ENCODE measurements at regions not wholly inside any gene's neighbourhood (a gene's known extent, or its start where the extent isn't known, plus 50 kb on each side); places are given as distances from the start of the nearest gene placed in this dataset.

DNA sequence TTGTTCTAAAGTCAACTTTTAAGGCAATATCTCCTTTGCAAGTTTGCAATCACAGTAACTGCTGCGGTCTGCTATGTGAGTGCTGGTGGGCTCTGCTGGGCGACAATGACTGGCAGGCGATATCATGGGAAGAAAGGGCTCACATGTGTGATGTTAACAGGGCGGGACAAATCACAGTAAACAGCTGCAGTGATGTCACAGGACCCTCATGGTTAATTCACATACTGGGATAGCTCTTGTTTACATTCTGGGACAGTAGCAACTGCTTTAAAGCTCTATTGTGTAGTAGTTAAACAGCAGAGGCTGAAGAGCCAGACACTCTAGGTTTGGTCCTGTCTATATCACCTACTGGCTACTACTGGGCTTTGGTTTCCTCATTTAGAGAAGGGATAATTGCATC, 257.2 kb upstream of the ASIC2 start:
- TF ChIP-seq, protein P1, sequence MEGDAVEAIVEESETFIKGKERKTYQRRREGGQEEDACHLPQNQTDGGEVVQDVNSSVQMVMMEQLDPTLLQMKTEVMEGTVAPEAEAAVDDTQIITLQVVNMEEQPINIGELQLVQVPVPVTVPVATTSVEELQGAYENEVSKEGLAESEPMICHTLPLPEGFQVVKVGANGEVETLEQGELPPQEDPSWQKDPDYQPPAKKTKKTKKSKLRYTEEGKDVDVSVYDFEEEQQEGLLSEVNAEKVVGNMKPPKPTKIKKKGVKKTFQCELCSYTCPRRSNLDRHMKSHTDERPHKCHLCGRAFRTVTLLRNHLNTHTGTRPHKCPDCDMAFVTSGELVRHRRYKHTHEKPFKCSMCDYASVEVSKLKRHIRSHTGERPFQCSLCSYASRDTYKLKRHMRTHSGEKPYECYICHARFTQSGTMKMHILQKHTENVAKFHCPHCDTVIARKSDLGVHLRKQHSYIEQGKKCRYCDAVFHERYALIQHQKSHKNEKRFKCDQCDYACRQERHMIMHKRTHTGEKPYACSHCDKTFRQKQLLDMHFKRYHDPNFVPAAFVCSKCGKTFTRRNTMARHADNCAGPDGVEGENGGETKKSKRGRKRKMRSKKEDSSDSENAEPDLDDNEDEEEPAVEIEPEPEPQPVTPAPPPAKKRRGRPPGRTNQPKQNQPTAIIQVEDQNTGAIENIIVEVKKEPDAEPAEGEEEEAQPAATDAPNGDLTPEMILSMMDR (IDR thresholded peaks at IDR 0.05 in 2 of 3, conservative IDR thresholded peaks at IDR 0.05 in 1 of 3; ENCODE audit: control insufficient read depth in 2 of 3, extremely low read depth in 1 of 3, insufficient read depth in 1 of 3, low read depth in 3 of 3, low read length in 3 of 3), result no peak
- TF ChIP-seq ZNF207 (IDR thresholded peaks at IDR 0.05; ENCODE audit: borderline replicate concordance), result no peak
- no peak for TF ChIP-seq POLR2AphosphoS5 (IDR thresholded peaks at IDR 0.05; ENCODE audit: low read length)
- no peak for TF ChIP-seq STAT3 (IDR thresholded peaks at IDR 0.05; ENCODE audit: low read depth, low read length)
- TF ChIP-seq SMC3 (IDR thresholded peaks at IDR 0.05; ENCODE audit: borderline replicate concordance, low read length), result no peak
- TF ChIP-seq POLR2A (IDR thresholded peaks at IDR 0.05; ENCODE audit: low read depth, low read length), result no peak
- no peak for TF ChIP-seq CREB1 (IDR thresholded peaks at IDR 0.05; ENCODE audit: low read depth)
- TF ChIP-seq CHD2 (IDR thresholded peaks at IDR 0.05; ENCODE audit: borderline replicate concordance, low read depth, low read length), result no peak
- no peak for TF ChIP-seq ETV6 (conservative IDR thresholded peaks at IDR 0.05 in 1 of 2, IDR thresholded peaks at IDR 0.05 in 1 of 2; ENCODE audit: borderline replicate concordance in 1 of 2, low read depth in 1 of 2)
- TF ChIP-seq, protein P2, sequence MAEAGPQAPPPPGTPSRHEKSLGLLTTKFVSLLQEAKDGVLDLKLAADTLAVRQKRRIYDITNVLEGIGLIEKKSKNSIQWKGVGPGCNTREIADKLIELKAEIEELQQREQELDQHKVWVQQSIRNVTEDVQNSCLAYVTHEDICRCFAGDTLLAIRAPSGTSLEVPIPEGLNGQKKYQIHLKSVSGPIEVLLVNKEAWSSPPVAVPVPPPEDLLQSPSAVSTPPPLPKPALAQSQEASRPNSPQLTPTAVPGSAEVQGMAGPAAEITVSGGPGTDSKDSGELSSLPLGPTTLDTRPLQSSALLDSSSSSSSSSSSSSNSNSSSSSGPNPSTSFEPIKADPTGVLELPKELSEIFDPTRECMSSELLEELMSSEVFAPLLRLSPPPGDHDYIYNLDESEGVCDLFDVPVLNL (IDR thresholded peaks at IDR 0.05; ENCODE audit: low read depth, low read length), result no peak
- no peak for TF ChIP-seq CEBPB (IDR thresholded peaks at IDR 0.05; ENCODE audit: borderline replicate concordance in 1 of 2, low read depth in 2 of 2, low read length in 2 of 2)
- TF ChIP-seq TARDBP (IDR thresholded peaks at IDR 0.05; ENCODE audit: borderline replicate concordance), result no peak

Measured in GM12878 (cell line).